H1 (cell line): ENCODE measurements at regions not wholly inside any gene's neighbourhood (a gene's known extent, or its start where the extent isn't known, plus 50 kb on each side); places are given as distances from the start of the nearest gene placed in this dataset.

ENCODE experiments used
- CTCF ChIA-PET: fragments of 300-600 bp; sonication (Branson Sonifier 250); formaldehyde crosslinking; loops from one replicate; lab custom pipeline; 2021; ENCODE audit not compliant: partially characterized antibody; lab: Charles Lee
- POLR2A ChIA-PET: fragments of 300-600 bp; sonication (Branson Sonifier 250); formaldehyde crosslinking; loops from one replicate; lab custom pipeline; 2021; ENCODE audit warnings: inconsistent platforms; ENCODE audit not compliant: partially characterized antibody; lab: Charles Lee
- DNase-seq, 2 experiments: peaks; one replicate each; pipeline versions ENCODE4 v3.0.0 to v3.0.0-alpha.2; 2010 to 2022; ENCODE audit warnings: low spot score in 2 of 2, low read depth in 1 of 2, mixed read lengths in 1 of 2
- FAIRE-seq: peaks from 2 replicates; lab custom pipeline; 2011; peaks lifted over from hg19 to GRCh38; lab: Jason Lieb, UNC
- H2AFZ ChIP-seq: 2 replicates; pipeline ENCODE4 v1.8.1; 2012; ENCODE audit warnings: low read length, inconsistent platforms
- H2AK5ac ChIP-seq: 2 replicates; pipeline ENCODE4 v1.6.1; 2013; ENCODE audit warnings: low read depth, low read length
- H2BK120ac ChIP-seq: replicated peaks from 2 replicates; pipeline ENCODE3; 2013; ENCODE audit warnings: low read depth, low read length, inconsistent platforms
- H2BK12ac ChIP-seq: 2 replicates; pipeline ENCODE4 v1.6.1; 2013; ENCODE audit warnings: low read depth, low read length
- H2BK15ac ChIP-seq: 2 replicates; pipeline ENCODE4 v1.6.1; 2013; ENCODE audit warnings: low read length
- H2BK20ac ChIP-seq: 2 replicates; pipeline ENCODE4 v1.6.1; 2013; ENCODE audit warnings: low read length
- H2BK5ac ChIP-seq: 2 replicates; pipeline ENCODE4 v1.6.1; 2013; ENCODE audit warnings: low read depth, low read length
- H3K14ac ChIP-seq: 2 replicates; pipeline ENCODE4 v1.6.1; 2013; ENCODE audit warnings: inconsistent platforms; ENCODE audit not compliant: insufficient read length
- H3K18ac ChIP-seq: 2 replicates; pipeline ENCODE4 v1.6.1; 2013; ENCODE audit warnings: low read length; ENCODE audit errors: extremely low read depth
- H3K23ac ChIP-seq: 2 replicates; pipeline ENCODE4 v1.6.1; 2013; ENCODE audit warnings: inconsistent platforms; ENCODE audit not compliant: insufficient read length
- H3K23me2 ChIP-seq: 2 replicates; pipeline ENCODE4 v1.6.1; 2013; ENCODE audit warnings: low read depth, low read length
- H3K27ac ChIP-seq: 2 replicates; pipeline ENCODE4 v1.6.1; 2011; ENCODE audit warnings: low read depth, low read length, inconsistent platforms
- H3K27me3 ChIP-seq, 4 experiments: replicated peaks in 1 of 4; 1 replicate in 1 of 4; 2 replicates in 3 of 4; pipeline versions ENCODE4 v1.6.1 to v1.8.1; 2011 to 2013; ENCODE audit warnings: low read length in 3 of 4, mild to moderate bottlenecking in 3 of 4, inconsistent platforms in 2 of 4, mixed read lengths in 2 of 4, moderate library complexity in 1 of 4; ENCODE audit not compliant: control insufficient read depth in 3 of 4, insufficient read depth in 3 of 4; ENCODE audit errors: extremely low read depth in 1 of 4
- H3K36me3 ChIP-seq, 4 experiments: 2 replicates each; pipeline versions ENCODE4 v1.6.1 to v1.8.1; 2011 to 2013; ENCODE audit warnings: mild to moderate bottlenecking in 4 of 4, low read length in 3 of 4, moderate library complexity in 2 of 4, control low read depth in 1 of 4, inconsistent platforms in 1 of 4; ENCODE audit not compliant: insufficient read depth in 4 of 4, control insufficient read depth in 2 of 4
- H3K4ac ChIP-seq: replicated peaks from 2 replicates; pipeline ENCODE3; 2013; ENCODE audit warnings: low read length, low read depth, mixed read lengths, inconsistent platforms; ENCODE audit not compliant: insufficient read length
- H3K4me1 ChIP-seq, 4 experiments: replicated peaks in 1 of 4; 1 replicate in 1 of 4; 2 replicates in 3 of 4; pipeline versions ENCODE4 v1.6.1 to v1.8.1; 2011 to 2013; ENCODE audit warnings: low read length in 3 of 4, inconsistent platforms in 2 of 4, mixed read lengths in 1 of 4; ENCODE audit not compliant: insufficient read depth in 4 of 4, control insufficient read depth in 3 of 4
- H3K4me2 ChIP-seq, 2 experiments: 2 replicates each; pipeline versions ENCODE4 v1.6.1 to v1.8.1; 2011 to 2013; ENCODE audit warnings: low read depth in 2 of 2, low read length in 2 of 2, control low read depth in 1 of 2, inconsistent platforms in 1 of 2, mild to moderate bottlenecking in 1 of 2; ENCODE audit not compliant: insufficient read depth in 1 of 2
- H3K4me3 ChIP-seq, 4 experiments: fragments of 200-600, 300-600 bp in 1 of 4; sonication (generic), shearing (Covaris generic), sonication (Bioruptor Twin) in 1 of 4; 2 replicates each; pipeline versions ENCODE4 v1.5.1 to v1.8.1; 2011 to 2016; ENCODE audit warnings: low read length in 4 of 4, low read depth in 3 of 4, control low read depth in 2 of 4, inconsistent platforms in 2 of 4, mild to moderate bottlenecking in 2 of 4, mixed read lengths in 1 of 4, moderate library complexity in 1 of 4; ENCODE audit not compliant: insufficient read depth in 2 of 4; ENCODE audit errors: extremely low read depth in 1 of 4
- H3K56ac ChIP-seq: replicated peaks from 2 replicates; pipeline ENCODE3; 2013; ENCODE audit warnings: low read depth, mild to moderate bottlenecking, mixed read lengths, low read length, inconsistent platforms; ENCODE audit not compliant: insufficient read length
- H3K79me1 ChIP-seq: 2 replicates; pipeline ENCODE4 v1.6.1; 2013; ENCODE audit warnings: low read depth, low read length, control low read depth
- H3K79me2 ChIP-seq, 2 experiments: 2 replicates each; pipeline versions ENCODE4 v1.6.1 to v1.8.1; 2012 to 2013; ENCODE audit warnings: low read length in 2 of 2, mild to moderate bottlenecking in 2 of 2, inconsistent platforms in 1 of 2; ENCODE audit not compliant: insufficient read depth in 2 of 2, control insufficient read depth in 1 of 2
- H3K9ac ChIP-seq, 4 experiments: replicated peaks in 1 of 4; 1 replicate in 1 of 4; 2 replicates in 3 of 4; pipeline versions ENCODE4 v1.6.1 to v1.8.1; 2011 to 2013; ENCODE audit warnings: low read depth in 3 of 4, low read length in 3 of 4, control low read depth in 2 of 4, mild to moderate bottlenecking in 2 of 4, moderate library complexity in 2 of 4, inconsistent platforms in 1 of 4; ENCODE audit errors: extremely low read depth in 1 of 4
- H3K9me3 ChIP-seq, 2 experiments: 2 replicates each; pipeline versions ENCODE4 v1.6.1 to v1.8.1; 2012 to 2013; ENCODE audit warnings: mild to moderate bottlenecking in 2 of 2, moderate library complexity in 2 of 2, control low read depth in 1 of 2, inconsistent platforms in 1 of 2, low read depth in 1 of 2, low read length in 1 of 2, mixed read lengths in 1 of 2; ENCODE audit not compliant: insufficient read depth in 2 of 2
- H4K20me1 ChIP-seq, 2 experiments: replicated peaks in 1 of 2; 2 replicates each; pipeline versions ENCODE3 to v1.8.1; 2011 to 2013; ENCODE audit warnings: inconsistent platforms in 2 of 2, low read length in 2 of 2, mild to moderate bottlenecking in 1 of 2; ENCODE audit not compliant: insufficient read depth in 2 of 2, control insufficient read depth in 1 of 2
- H4K5ac ChIP-seq: 2 replicates; pipeline ENCODE4 v1.6.1; 2013; ENCODE audit warnings: low read length, low read depth, mixed read lengths, inconsistent platforms; ENCODE audit not compliant: insufficient read length
- H4K8ac ChIP-seq: 2 replicates; pipeline ENCODE4 v1.8.0; 2013; ENCODE audit warnings: mild to moderate bottlenecking, moderate library complexity, low read length, inconsistent platforms; ENCODE audit not compliant: insufficient read depth; ENCODE audit errors: extremely low read depth
- H4K91ac ChIP-seq: replicated peaks from 2 replicates; pipeline ENCODE3; 2013; ENCODE audit warnings: low read length, mixed read lengths, inconsistent platforms; ENCODE audit not compliant: insufficient read length
- SRF ChIP-seq: IDR thresholded peaks from 2 replicates; pipeline ENCODE4 v1.6.1; 2011; ENCODE audit warnings: mild to moderate bottlenecking, low read depth, low read length, moderate library complexity
- WGBS, 2 experiments: shearing (Covaris generic) in 1 of 2; methylation state at CpG; one replicate each; pipeline versions ENCODE4 v1.1.6 to v1.1.7; 2013 to 2015; ENCODE audit warnings: low lambda C conversion rate in 2 of 2, mixed read lengths in 2 of 2, inconsistent platforms in 1 of 2, low coverage in 1 of 2, missing lambda C conversion rate in 1 of 2; ENCODE audit not compliant: insufficient replicate concordance in 2 of 2, insufficient coverage in 1 of 2, insufficient read length in 1 of 2; ENCODE audit errors: extremely low coverage in 1 of 2, missing lambda C conversion rate in 1 of 2; 5-methylcytosine and 5-hydroxymethylcytosine counted together

DNA sequence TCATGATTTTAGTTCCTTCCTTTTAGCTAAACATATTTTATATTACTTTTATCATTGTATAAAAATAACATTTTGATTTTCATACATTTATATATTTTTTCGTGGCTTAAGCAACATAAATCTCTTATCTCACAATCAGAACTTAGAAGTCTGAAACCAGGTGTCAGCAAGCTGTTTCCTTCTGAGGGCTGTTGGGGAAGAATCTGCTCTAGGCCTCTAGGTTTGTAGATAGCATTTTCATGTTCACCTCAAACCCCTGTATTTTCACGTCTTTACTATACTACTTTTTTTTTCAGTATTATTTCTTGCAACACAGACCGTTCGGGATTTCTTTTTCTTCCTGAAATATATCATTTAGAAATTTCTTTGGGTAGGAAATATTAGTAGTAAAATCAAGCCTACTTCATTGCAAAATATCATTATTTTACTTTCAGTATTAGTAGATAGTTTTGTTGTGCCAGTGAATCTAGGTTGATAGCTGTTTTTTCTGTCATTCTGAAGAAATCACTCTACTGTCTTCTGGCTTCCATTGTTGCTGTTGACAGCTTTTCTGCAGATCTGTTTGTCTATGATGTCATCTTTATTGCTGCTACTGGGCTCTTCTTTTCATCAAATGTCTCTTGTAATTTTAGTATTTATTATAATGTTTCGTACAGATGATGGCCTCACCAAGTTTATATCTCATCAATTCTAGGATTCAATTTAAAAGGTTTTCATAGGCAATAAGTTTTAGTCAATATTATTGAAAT lies 756.3 kb downstream of the VGLL3 start:
- H2BK20ac ChIP-seq, result no peak overlapping the region
- H3K36me3 ChIP-seq, result peaks cover 0 to 3% (median 0%) of the 10 kb centered on the region in 4 experiments; a peak in 1 of 8 replicates
- no peaks in the 10 kb centered on the region for H3K79me1 ChIP-seq
- H3K56ac ChIP-seq, result no peak overlapping the region
- H4K20me1 ChIP-seq, result no peaks in the 10 kb centered on the region
- no peak overlapping the region for H2BK12ac ChIP-seq
- H3K23ac ChIP-seq, result no peak overlapping the region
- no peak overlapping the region for H3K14ac ChIP-seq
- 74% methylated on average over 5 of the region's 5 CpGs; no CpG with 5 or more reads in 1 of the 2 experiments for WGBS, 2 experiments
- H4K8ac ChIP-seq, result no peak overlapping the region
- peak overlapping the region; percentile 78 for H2BK120ac ChIP-seq
- H4K91ac ChIP-seq, result no peak overlapping the region
- no peak for TF ChIP-seq SRF
- no peak overlapping the region for H3K4ac ChIP-seq
- CTCF ChIA-PET, result interaction anchor here (3.1 kb wide), 1 partner anchor 10 kb away, joined by 11 read pairs; no protein-coding TSS in a partner anchor
- H2AK5ac ChIP-seq, result no peak overlapping the region
- no peak overlapping the region for H2BK15ac ChIP-seq
- no peak overlapping the region; the same call in 1 of the 2 replicates for H3K18ac ChIP-seq
- H4K5ac ChIP-seq, result no peak overlapping the region
- no peak overlapping the region for H3K4me3 ChIP-seq
- no peak overlapping the region for H2BK5ac ChIP-seq
- no peaks in the 10 kb centered on the region for H3K27me3 ChIP-seq
- H3K9ac ChIP-seq, result no peak overlapping the region
- POLR2A ChIA-PET, result no interaction called here
- H3K4me2 ChIP-seq, result no peak overlapping the region
- peaks cover 0 to 12% (median 2%) of the 10 kb centered on the region in 4 experiments; a peak in 2 of 7 replicates for H3K4me1 ChIP-seq
- no peaks in the 10 kb centered on the region for H3K79me2 ChIP-seq
- FAIRE-seq (peak; percentile 48), DNase-seq (no peak)
- no peak overlapping the region for H3K27ac ChIP-seq
- H2AFZ ChIP-seq, result no peak overlapping the region
- no peaks in the 10 kb centered on the region for H3K23me2 ChIP-seq
- no peaks in the 10 kb centered on the region for H3K9me3 ChIP-seq
